ENCODE measurements at regions not wholly inside any gene's neighbourhood (a gene's known extent, or its start where the extent isn't known, plus 50 kb on each side); places are given as distances from the start of the nearest gene placed in this dataset.

DNA sequence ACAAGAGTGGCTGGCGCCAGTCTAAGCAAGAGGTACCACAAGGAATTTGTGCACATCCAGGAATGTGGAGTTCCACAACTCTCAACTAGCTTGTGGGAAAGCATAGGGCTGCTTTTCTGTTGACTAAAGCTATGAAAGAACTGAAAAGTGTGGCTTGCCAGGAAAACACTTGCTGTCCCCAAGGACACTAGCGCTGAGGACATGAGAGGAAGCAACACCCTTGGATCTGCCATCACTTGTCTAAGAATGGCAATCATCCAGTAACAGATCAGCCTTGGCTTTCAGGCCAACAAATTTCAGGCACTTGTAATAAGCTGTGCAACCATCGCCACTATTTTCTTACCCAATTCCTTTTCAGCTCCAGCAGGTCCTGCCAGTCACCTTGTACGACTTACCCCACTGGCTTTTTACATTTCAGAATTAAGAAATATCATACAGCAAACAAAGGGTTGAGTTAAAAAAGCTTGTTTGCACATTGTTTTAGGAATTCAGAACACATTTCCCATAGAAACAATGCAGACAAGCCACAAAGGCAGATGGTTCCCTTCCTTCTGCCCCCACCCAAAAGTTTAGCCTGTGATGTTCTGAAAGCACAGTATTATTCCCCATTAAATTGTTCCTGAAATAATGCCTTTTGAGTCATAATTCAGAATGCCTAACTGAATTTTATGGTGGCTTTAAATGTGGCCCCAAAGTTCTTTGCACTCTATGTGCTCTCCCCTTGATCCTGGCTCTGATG, 57.9 kb upstream of the SSTR4 start:
- Histone ChIP-seq H3K4me3 (ENCODE audit: low read length) (no peak overlapping the region), H3K36me3 (ENCODE audit: insufficient read depth, low read length) (no peaks in the 10 kb centered on the region), H3K9ac (ENCODE audit: low read length) (no peak overlapping the region), H3K79me2 (replicated peaks; ENCODE audit: insufficient read depth, low read length) (no peaks in the 10 kb centered on the region), H3K9me2 (ENCODE audit: insufficient read depth, low read length) (no peaks in the 10 kb centered on the region), H3K4me2 (ENCODE audit: low read length) (no peak overlapping the region), H4K20me1 (ENCODE audit: insufficient read depth) (no peaks in the 10 kb centered on the region), H2AFZ (ENCODE audit: low read depth, low read length) (no peak overlapping the region), H3F3A (ENCODE audit: insufficient read depth, low read length, poor library complexity, severe bottlenecking) (no peaks in the 10 kb centered on the region), H3K9me3 (ENCODE audit: low read length) (no peaks in the 10 kb centered on the region), H3K27me3 (ENCODE audit: insufficient read depth, low read depth, low read length) (no peaks in the 10 kb centered on the region), H3K27ac (ENCODE audit: low read length) (no peak overlapping the region)
- no peak for TF ChIP-seq RAD21 (conservative IDR thresholded peaks at IDR 0.05)
- TF ChIP-seq SMC3 (conservative IDR thresholded peaks at IDR 0.05; ENCODE audit: poor library complexity), result no peak
- TF ChIP-seq CTCF (IDR thresholded peaks at IDR 0.05; ENCODE audit: poor library complexity, severe bottlenecking), result no peak
- TF ChIP-seq POLR2AphosphoS5 (IDR thresholded peaks at IDR 0.05), result no peak
- no peak for TF ChIP-seq REST (IDR thresholded peaks at IDR 0.05; ENCODE audit: borderline replicate concordance)
- TF ChIP-seq MXI1 (conservative IDR thresholded peaks at IDR 0.05; ENCODE audit: poor library complexity, severe bottlenecking), result no peak
- no peak for TF ChIP-seq EZH2 (IDR thresholded peaks at IDR 0.05; ENCODE audit: borderline replicate concordance, insufficient read depth, low read length, poor library complexity, severe bottlenecking)
- no peak for TF ChIP-seq EP300 (conservative IDR thresholded peaks at IDR 0.05; ENCODE audit: poor library complexity, severe bottlenecking)

DNA sequence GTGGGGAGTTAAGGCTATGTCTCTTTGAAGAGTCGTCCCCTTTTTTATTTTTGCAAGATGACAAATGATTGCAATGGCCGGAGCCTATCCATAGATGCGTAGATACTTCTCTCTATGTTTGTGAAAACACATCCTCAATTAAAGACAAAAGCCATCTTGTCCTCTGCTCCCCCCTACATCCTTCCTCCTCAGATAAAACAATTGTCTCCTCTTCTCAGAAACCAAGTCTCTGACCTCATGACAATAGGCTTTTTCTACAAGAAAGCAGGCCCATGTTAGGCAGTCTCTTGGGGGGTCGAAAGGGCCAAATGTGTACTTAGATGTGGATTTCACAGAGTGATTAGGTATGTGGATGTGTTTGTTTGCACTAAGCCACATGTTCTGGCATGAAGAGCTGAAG, 51.1 kb upstream of the SSTR4 start:
- H3K27ac ChIP-seq (ENCODE audit: low read length), result no peak overlapping the region

More for the DNA sequence above, 51.1 kb upstream of the SSTR4 start:
- Histone ChIP-seq H2AFZ (ENCODE audit: low read depth, low read length) (no peak overlapping the region), H4K20me1 (ENCODE audit: insufficient read depth) (no peaks in the 10 kb centered on the region), H3K4me2 (ENCODE audit: low read length) (no peak overlapping the region), H3K36me3 (ENCODE audit: insufficient read depth, low read length) (no peaks in the 10 kb centered on the region), H3K4me3 (ENCODE audit: low read length) (no peak overlapping the region), H3K9me2 (ENCODE audit: insufficient read depth, low read length) (no peaks in the 10 kb centered on the region), H3F3A (ENCODE audit: insufficient read depth, low read length, poor library complexity, severe bottlenecking) (no peaks in the 10 kb centered on the region), H3K9ac (ENCODE audit: low read length) (no peak overlapping the region), H3K79me2 (replicated peaks; ENCODE audit: insufficient read depth, low read length) (no peaks in the 10 kb centered on the region), H3K9me3 (ENCODE audit: low read length) (no peaks in the 10 kb centered on the region), H3K27me3 (ENCODE audit: insufficient read depth, low read depth, low read length) (no peaks in the 10 kb centered on the region)
- TF ChIP-seq REST (IDR thresholded peaks at IDR 0.05; ENCODE audit: borderline replicate concordance) (no peak), EZH2 (IDR thresholded peaks at IDR 0.05; ENCODE audit: borderline replicate concordance, insufficient read depth, low read length, poor library complexity, severe bottlenecking) (no peak), TAF1 (IDR thresholded peaks at IDR 0.05; ENCODE audit: low read depth) (no peak), RAD21 (conservative IDR thresholded peaks at IDR 0.05) (no peak), POLR2AphosphoS5 (IDR thresholded peaks at IDR 0.05) (no peak), CTCF (IDR thresholded peaks at IDR 0.05; ENCODE audit: poor library complexity, severe bottlenecking) (no peak), MXI1 (conservative IDR thresholded peaks at IDR 0.05; ENCODE audit: poor library complexity, severe bottlenecking) (no peak), EP300 (conservative IDR thresholded peaks at IDR 0.05; ENCODE audit: poor library complexity, severe bottlenecking) (no peak), SMC3 (conservative IDR thresholded peaks at IDR 0.05; ENCODE audit: poor library complexity) (no peak)

Data from neural cell (in vitro differentiated cells).